Glutamatergic neuron (in vitro differentiated cells): ENCODE measurements at regions not wholly inside any gene's neighbourhood (a gene's known extent, or its start where the extent isn't known, plus 50 kb on each side); places are given as distances from the start of the nearest gene placed in this dataset.

Experiments
- DNase-seq: peaks from one replicate; pipeline ENCODE4 v3.0.0; 2022
- H3K27ac Mint-ChIP-seq: one replicate; pipeline ENCODE4 v1.8.0; 2020; ENCODE audit warnings: mild to moderate bottlenecking, mixed read lengths, inconsistent platforms; ENCODE audit not compliant: unreplicated experiment
- H3K27me3 Mint-ChIP-seq: one replicate; pipeline ENCODE4 v1.8.0; 2020; ENCODE audit warnings: mild to moderate bottlenecking, moderate library complexity, mixed read lengths, inconsistent platforms; ENCODE audit not compliant: unreplicated experiment
- H3K36me3 Mint-ChIP-seq: one replicate; pipeline ENCODE4 v1.8.0; 2020; ENCODE audit warnings: mild to moderate bottlenecking, mixed read lengths, inconsistent platforms; ENCODE audit not compliant: unreplicated experiment
- H3K4me1 Mint-ChIP-seq: one replicate; pipeline ENCODE4 v1.8.0; 2020; ENCODE audit warnings: mild to moderate bottlenecking, low read depth, mixed read lengths, inconsistent platforms; ENCODE audit not compliant: unreplicated experiment
- H3K4me3 Mint-ChIP-seq: one replicate; pipeline ENCODE4 v1.8.0; 2020; ENCODE audit warnings: mild to moderate bottlenecking, mixed read lengths, inconsistent platforms; ENCODE audit not compliant: unreplicated experiment
- H3K9me3 Mint-ChIP-seq: one replicate; pipeline ENCODE4 v1.8.0; 2020; ENCODE audit warnings: mild to moderate bottlenecking, moderate library complexity, mixed read lengths, inconsistent platforms; ENCODE audit not compliant: unreplicated experiment
- TF ChIP-seq, protein P1 (sequence below): fragments of 200-600 bp; sonication (generic); IDR thresholded peaks from one replicate; pipeline ENCODE4 v1.5.0; 2021; ENCODE audit not compliant: partially characterized antibody, unreplicated experiment

DNA sequence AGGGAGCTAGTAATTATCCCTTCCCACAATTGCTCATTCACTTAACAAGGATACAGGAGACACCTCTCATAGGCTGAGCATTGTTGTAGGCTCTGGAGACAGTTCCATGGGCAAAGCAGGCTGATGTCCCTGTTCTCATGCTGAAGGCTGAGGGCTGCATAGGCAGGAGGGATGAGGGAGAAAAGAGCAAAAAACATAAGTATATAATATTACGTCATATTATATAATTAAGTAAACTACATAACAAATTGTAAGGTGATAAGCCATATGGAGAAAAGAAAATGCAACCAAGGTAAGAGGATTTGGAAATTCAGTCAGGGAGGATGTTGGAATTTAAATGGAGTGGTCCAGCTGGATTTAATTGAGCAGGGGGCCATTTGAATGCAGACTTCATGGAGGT, 380.6 kb upstream of the ST6GAL2 start:
- H3K27me3 Mint-ChIP-seq = no peaks in the 10 kb centered on the region
- peaks cover 17% of the 10 kb centered on the region for H3K4me1 Mint-ChIP-seq
- TF ChIP-seq, protein P1, sequence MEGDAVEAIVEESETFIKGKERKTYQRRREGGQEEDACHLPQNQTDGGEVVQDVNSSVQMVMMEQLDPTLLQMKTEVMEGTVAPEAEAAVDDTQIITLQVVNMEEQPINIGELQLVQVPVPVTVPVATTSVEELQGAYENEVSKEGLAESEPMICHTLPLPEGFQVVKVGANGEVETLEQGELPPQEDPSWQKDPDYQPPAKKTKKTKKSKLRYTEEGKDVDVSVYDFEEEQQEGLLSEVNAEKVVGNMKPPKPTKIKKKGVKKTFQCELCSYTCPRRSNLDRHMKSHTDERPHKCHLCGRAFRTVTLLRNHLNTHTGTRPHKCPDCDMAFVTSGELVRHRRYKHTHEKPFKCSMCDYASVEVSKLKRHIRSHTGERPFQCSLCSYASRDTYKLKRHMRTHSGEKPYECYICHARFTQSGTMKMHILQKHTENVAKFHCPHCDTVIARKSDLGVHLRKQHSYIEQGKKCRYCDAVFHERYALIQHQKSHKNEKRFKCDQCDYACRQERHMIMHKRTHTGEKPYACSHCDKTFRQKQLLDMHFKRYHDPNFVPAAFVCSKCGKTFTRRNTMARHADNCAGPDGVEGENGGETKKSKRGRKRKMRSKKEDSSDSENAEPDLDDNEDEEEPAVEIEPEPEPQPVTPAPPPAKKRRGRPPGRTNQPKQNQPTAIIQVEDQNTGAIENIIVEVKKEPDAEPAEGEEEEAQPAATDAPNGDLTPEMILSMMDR = no peak
- no peak overlapping the region for H3K27ac Mint-ChIP-seq
- no peaks in the 10 kb centered on the region for H3K36me3 Mint-ChIP-seq
- no peaks in the 10 kb centered on the region for H3K9me3 Mint-ChIP-seq
- H3K4me3 Mint-ChIP-seq = no peak overlapping the region
- no peak for DNase-seq

DNA sequence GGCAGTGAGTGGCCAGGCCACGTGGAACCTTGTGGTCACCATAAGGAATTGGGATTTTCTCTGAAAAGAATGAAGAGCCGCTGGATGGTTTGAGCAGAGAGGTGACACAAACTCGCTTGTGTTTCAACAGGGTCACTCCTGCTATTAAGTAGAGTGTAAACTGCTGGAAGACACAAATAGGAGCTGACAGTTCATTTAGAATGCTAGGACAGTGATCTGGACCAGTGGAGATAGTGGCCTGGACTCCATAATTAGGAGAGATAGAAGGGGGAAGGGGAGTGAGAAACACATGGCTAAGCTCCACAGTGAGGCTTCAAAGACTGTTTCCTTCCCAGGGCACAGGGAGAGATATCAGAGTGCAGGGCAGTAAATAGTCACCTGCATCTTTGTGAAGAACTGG, 381.1 kb upstream of the ST6GAL2 start:
- Mint-ChIP-seq H3K9me3 (no peaks in the 10 kb centered on the region), H3K4me3 (no peak overlapping the region), H3K36me3 (no peaks in the 10 kb centered on the region), H3K27ac (no peak overlapping the region), H3K4me1 (peaks cover 17% of the 10 kb centered on the region), H3K27me3 (no peaks in the 10 kb centered on the region)
- no peak for DNase-seq
- TF ChIP-seq, protein P1 = no peak

DNA sequence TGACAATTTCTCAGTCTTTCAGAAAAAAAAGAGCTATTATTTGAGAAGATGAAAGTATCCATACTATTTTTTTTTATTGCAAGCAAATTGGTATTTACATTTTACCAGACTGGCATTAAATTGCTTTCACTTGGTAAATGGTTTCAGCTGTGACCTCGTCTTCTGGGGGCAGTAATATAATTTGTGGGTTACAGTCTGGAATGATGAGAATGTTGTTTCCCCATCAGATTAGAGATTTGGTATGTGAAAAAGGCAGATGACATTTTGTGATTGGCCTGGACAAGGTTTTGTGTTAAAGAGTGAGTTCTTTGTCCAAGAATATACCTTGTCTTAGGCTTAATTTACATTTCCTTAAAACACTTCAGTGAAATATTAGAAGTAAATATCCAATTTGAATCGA, 390.1 kb upstream of the ST6GAL2 start:
- Mint-ChIP-seq H3K9me3 (peaks cover 3% of the 10 kb centered on the region), H3K36me3 (no peaks in the 10 kb centered on the region), H3K27me3 (peaks cover 3% of the 10 kb centered on the region)

DNA sequence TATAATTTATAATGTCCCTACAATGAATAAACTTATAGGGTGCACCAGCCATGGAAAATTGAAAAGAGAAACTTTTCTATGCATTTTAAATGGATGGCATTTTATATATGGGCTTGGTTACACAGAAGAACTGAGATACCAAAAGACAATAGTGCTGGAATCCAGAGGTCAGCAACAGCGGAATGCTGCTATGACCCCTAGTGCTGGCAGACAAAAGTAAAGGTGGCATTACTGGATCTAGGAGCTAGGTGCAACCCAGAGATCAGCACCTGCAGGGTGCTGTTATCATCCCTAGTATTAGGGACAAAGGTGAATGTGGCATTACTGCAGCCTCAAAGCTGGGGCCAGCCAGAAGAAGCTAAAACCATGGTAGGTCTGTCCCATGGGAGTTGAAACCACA, 392.7 kb upstream of the ST6GAL2 start:
- peaks cover 34% of the 10 kb centered on the region for H3K4me1 Mint-ChIP-seq
- H3K27me3 Mint-ChIP-seq = peaks cover 3% of the 10 kb centered on the region
- H3K4me3 Mint-ChIP-seq = no peak overlapping the region
- no peak for DNase-seq
- no peak overlapping the region for H3K27ac Mint-ChIP-seq
- TF ChIP-seq, protein P1 = no peak
- peaks cover 3% of the 10 kb centered on the region for H3K9me3 Mint-ChIP-seq
- H3K36me3 Mint-ChIP-seq = no peaks in the 10 kb centered on the region

More for the DNA sequence above, 390.1 kb upstream of the ST6GAL2 start:
- Mint-ChIP-seq H3K4me1 (peaks cover 27% of the 10 kb centered on the region), H3K27ac (no peak overlapping the region), H3K4me3 (no peak overlapping the region)
- no peak for DNase-seq
- TF ChIP-seq, protein P1 = no peak

DNA sequence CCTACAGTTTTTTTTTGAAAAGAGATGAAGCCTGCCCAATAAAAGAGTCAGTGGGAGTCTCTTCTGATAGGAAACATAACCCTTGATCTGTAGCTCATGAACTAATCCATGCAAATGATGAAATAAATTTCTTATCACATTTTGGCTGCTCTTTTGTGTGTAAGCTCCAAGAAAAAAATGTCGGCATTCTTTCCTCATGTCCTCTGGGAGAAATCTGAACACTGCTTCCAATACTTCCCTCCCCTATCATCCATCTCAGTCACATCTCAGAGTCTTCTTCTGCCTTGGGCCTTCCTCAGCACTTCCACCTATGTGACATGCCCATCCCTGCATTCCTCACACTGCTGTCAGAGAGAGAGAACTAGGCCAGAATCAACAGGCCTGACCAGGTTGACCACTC, 395.7 kb upstream of the ST6GAL2 start:
- DNase-seq = no peak
- no peaks in the 10 kb centered on the region for H3K27me3 Mint-ChIP-seq
- H3K9me3 Mint-ChIP-seq = peaks cover 3% of the 10 kb centered on the region
- H3K4me3 Mint-ChIP-seq = no peak overlapping the region
- peaks cover 25% of the 10 kb centered on the region for H3K4me1 Mint-ChIP-seq
- H3K36me3 Mint-ChIP-seq = no peaks in the 10 kb centered on the region
- no peak overlapping the region for H3K27ac Mint-ChIP-seq
- TF ChIP-seq, protein P1 = no peak
